ENCODE measurements at regions not wholly inside any gene's neighbourhood (a gene's known extent, or its start where the extent isn't known, plus 50 kb on each side); places are given as distances from the start of the nearest gene placed in this dataset.

DNA sequence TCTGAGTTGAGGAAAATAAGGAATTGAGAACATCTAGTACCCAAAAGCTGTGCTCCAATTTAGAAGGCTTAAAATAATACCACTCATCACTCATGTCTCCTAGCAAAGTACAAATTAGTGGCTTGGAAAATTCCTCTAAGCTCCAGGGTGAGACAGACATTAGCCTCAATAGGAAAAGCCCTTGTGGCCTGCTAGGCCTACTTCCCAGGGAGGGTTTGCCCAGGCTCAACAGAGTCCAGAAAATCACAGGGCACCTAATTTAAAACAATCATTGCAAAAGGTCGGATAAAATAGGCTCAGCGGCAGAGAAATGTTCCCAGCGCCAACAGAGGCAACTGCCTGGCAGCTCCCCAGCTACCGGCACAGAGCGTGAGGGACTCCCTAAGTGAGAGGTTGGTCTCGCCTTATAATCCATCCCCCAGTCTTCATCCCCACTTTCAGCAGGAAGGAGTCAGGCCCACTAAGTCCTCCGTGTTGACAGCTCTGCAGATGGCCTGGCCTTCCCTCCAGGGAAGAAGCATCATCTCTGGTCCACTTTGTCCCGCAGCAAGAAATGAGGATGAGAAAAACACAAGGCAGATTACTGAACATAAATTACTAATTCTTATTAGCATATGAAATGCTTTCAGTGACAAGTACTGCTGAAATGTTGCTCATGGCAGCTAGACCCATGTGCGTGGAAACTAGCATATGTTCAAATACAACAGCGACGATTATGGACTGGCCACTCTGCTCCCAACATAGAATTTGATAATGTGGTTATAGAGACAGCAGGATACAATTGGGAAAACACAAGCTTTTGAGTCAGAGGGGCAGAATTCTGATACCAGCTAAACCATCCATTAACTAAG, 1177.7 kb upstream of the AUTS2 start:
- TF ChIP-seq, protein P1, sequence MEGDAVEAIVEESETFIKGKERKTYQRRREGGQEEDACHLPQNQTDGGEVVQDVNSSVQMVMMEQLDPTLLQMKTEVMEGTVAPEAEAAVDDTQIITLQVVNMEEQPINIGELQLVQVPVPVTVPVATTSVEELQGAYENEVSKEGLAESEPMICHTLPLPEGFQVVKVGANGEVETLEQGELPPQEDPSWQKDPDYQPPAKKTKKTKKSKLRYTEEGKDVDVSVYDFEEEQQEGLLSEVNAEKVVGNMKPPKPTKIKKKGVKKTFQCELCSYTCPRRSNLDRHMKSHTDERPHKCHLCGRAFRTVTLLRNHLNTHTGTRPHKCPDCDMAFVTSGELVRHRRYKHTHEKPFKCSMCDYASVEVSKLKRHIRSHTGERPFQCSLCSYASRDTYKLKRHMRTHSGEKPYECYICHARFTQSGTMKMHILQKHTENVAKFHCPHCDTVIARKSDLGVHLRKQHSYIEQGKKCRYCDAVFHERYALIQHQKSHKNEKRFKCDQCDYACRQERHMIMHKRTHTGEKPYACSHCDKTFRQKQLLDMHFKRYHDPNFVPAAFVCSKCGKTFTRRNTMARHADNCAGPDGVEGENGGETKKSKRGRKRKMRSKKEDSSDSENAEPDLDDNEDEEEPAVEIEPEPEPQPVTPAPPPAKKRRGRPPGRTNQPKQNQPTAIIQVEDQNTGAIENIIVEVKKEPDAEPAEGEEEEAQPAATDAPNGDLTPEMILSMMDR (IDR thresholded peaks at IDR 0.05), result no peak
- no peak for TF ChIP-seq POLR2A (IDR thresholded peaks at IDR 0.05)
